ENCODE measurements at regions not wholly inside any gene's neighbourhood (a gene's known extent, or its start where the extent isn't known, plus 50 kb on each side); places are given as distances from the start of the nearest gene placed in this dataset.

GRCh38 chr3:83393276-83393675 lies 1565.5 kb upstream of the CADM2 start:
- TF ChIP-seq POLR2AphosphoS5 (IDR thresholded peaks at IDR 0.05), result no peak
- no peak for TF ChIP-seq CTCF (IDR thresholded peaks at IDR 0.05; ENCODE audit: poor library complexity, severe bottlenecking)
- TF ChIP-seq EZH2 (IDR thresholded peaks at IDR 0.05; ENCODE audit: borderline replicate concordance, insufficient read depth, low read length, poor library complexity, severe bottlenecking), result no peak
